ENCODE measurements at regions not wholly inside any gene's neighbourhood (a gene's known extent, or its start where the extent isn't known, plus 50 kb on each side); places are given as distances from the start of the nearest gene placed in this dataset.

DNA sequence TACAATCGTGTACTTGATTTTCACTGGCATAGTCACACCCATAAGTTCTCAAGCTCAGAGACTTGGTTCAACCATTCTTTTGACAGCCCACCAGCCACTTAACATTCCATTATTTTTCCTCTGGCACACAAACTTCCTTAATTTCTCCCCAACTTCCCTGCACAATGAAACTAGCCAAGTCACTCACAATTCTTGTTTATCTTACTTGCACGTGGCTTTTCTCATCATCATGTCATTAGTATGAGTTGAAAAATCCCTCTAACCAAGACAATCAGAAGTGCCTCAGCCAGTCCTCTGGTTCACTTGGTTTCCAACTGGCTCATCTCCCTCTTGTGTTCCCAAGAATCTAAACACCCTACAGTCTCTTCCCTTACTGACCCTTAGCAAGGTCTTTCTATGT, 110.5 kb upstream of the PTPRG start:
- Histone ChIP-seq H3K4me3 (ENCODE audit: low read depth, low read length, poor library complexity, severe bottlenecking) (no peak overlapping the region), H3K4me1 (ENCODE audit: insufficient read depth, low read length, severe bottlenecking) (no peaks in the 10 kb centered on the region), H3K9me3 (ENCODE audit: low read length) (no peaks in the 10 kb centered on the region), H3K36me3 (ENCODE audit: insufficient read depth, low read length) (no peaks in the 10 kb centered on the region), H3K4me2 (ENCODE audit: low read length) (no peak overlapping the region), H3K79me2 (ENCODE audit: insufficient read depth, low read length) (no peaks in the 10 kb centered on the region), H3K9me2 (ENCODE audit: low read depth, low read length) (no peaks in the 10 kb centered on the region), H3F3A (ENCODE audit: insufficient read depth, low read length) (no peaks in the 10 kb centered on the region), H4K20me1 (ENCODE audit: insufficient read depth, low read length) (no peaks in the 10 kb centered on the region), H2AFZ (ENCODE audit: low read length) (no peak overlapping the region), H3K27ac (ENCODE audit: low read depth, low read length, poor library complexity, severe bottlenecking) (no peak overlapping the region), H3K9ac (ENCODE audit: low read length) (no peak overlapping the region), H3K27me3 (ENCODE audit: insufficient read depth, low read length) (no peaks in the 10 kb centered on the region)
- TF ChIP-seq EZH2 (IDR thresholded peaks at IDR 0.05; ENCODE audit: borderline replicate concordance, low read length) = no peak
- TF ChIP-seq, protein P1, sequence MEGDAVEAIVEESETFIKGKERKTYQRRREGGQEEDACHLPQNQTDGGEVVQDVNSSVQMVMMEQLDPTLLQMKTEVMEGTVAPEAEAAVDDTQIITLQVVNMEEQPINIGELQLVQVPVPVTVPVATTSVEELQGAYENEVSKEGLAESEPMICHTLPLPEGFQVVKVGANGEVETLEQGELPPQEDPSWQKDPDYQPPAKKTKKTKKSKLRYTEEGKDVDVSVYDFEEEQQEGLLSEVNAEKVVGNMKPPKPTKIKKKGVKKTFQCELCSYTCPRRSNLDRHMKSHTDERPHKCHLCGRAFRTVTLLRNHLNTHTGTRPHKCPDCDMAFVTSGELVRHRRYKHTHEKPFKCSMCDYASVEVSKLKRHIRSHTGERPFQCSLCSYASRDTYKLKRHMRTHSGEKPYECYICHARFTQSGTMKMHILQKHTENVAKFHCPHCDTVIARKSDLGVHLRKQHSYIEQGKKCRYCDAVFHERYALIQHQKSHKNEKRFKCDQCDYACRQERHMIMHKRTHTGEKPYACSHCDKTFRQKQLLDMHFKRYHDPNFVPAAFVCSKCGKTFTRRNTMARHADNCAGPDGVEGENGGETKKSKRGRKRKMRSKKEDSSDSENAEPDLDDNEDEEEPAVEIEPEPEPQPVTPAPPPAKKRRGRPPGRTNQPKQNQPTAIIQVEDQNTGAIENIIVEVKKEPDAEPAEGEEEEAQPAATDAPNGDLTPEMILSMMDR (IDR thresholded peaks at IDR 0.05; ENCODE audit: low read length) = no peak

DNA sequence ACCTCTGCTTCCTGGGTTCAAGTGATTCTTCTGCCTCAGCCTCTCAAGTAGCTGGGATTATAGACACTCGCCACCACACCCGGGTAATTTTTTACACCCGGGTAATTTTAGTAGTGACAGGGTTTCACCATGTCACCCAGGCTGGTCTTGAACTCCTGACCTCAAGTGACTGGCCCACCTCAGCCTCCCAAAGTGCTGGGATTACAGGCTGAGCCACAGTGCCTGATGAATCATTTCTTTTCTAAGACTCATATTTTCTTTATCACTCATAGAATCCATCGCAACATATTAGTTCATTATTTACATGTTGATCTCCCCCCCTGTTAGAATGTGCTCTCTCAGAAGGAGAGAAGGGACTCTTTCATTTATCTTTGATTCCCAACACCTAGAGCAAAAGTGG, 109.5 kb upstream of the PTPRG start:
- Histone ChIP-seq H3K27ac (ENCODE audit: low read depth, low read length, poor library complexity, severe bottlenecking) (no peak overlapping the region), H3K9me3 (ENCODE audit: low read length) (no peaks in the 10 kb centered on the region), H4K20me1 (ENCODE audit: insufficient read depth, low read length) (no peaks in the 10 kb centered on the region), H3K9ac (ENCODE audit: low read length) (no peak overlapping the region), H3K36me3 (ENCODE audit: insufficient read depth, low read length) (no peaks in the 10 kb centered on the region), H3K27me3 (ENCODE audit: insufficient read depth, low read length) (no peaks in the 10 kb centered on the region), H3K4me3 (ENCODE audit: low read depth, low read length, poor library complexity, severe bottlenecking) (no peak overlapping the region), H3F3A (ENCODE audit: insufficient read depth, low read length) (no peaks in the 10 kb centered on the region), H3K9me2 (ENCODE audit: low read depth, low read length) (no peaks in the 10 kb centered on the region), H3K4me1 (ENCODE audit: insufficient read depth, low read length, severe bottlenecking) (no peaks in the 10 kb centered on the region), H2AFZ (ENCODE audit: low read length) (no peak overlapping the region), H3K4me2 (ENCODE audit: low read length) (no peak overlapping the region), H3K79me2 (ENCODE audit: insufficient read depth, low read length) (no peaks in the 10 kb centered on the region)
- TF ChIP-seq, protein P1 (IDR thresholded peaks at IDR 0.05; ENCODE audit: low read length) = no peak

DNA sequence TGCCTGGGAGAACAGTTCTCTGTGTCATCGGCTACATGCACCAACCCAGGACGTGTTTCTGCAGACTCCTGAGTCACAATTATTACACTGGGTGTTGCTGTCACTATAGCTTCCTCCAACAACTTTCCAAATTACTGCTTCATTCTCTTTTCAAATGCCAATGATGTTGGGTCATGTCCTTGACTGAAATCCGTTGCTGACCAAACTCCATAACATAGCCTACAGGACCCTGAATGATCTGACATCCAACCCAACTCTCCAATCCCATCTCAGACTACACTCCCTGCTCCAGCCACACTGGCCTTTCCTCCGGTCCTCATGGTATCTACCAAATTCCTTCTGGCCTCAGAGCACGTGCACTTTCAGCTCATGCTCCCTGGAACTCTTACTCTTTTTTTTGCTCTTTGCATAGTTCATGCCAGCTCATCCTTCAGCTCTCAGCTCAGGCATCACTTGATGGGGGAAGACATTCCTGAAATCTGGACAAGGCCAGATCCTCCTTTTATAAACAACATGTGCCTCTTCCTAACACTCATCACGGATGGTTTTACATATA, 108.8 kb upstream of the PTPRG start:
- Histone ChIP-seq H3K9ac (ENCODE audit: low read length) (no peak overlapping the region), H3K4me1 (ENCODE audit: insufficient read depth, low read length, severe bottlenecking) (no peaks in the 10 kb centered on the region), H2AFZ (ENCODE audit: low read length) (no peak overlapping the region), H3K79me2 (ENCODE audit: insufficient read depth, low read length) (no peaks in the 10 kb centered on the region), H3K27ac (ENCODE audit: low read depth, low read length, poor library complexity, severe bottlenecking) (no peak overlapping the region), H4K20me1 (ENCODE audit: insufficient read depth, low read length) (no peaks in the 10 kb centered on the region), H3K9me2 (ENCODE audit: low read depth, low read length) (no peaks in the 10 kb centered on the region), H3F3A (ENCODE audit: insufficient read depth, low read length) (no peaks in the 10 kb centered on the region), H3K9me3 (ENCODE audit: low read length) (no peaks in the 10 kb centered on the region), H3K36me3 (ENCODE audit: insufficient read depth, low read length) (no peaks in the 10 kb centered on the region), H3K4me2 (ENCODE audit: low read length) (no peak overlapping the region), H3K27me3 (ENCODE audit: insufficient read depth, low read length) (no peaks in the 10 kb centered on the region), H3K4me3 (ENCODE audit: low read depth, low read length, poor library complexity, severe bottlenecking) (no peak overlapping the region)
- TF ChIP-seq, protein P1 (IDR thresholded peaks at IDR 0.05; ENCODE audit: low read length) = no peak
- no peak for TF ChIP-seq EZH2 (IDR thresholded peaks at IDR 0.05; ENCODE audit: borderline replicate concordance, low read length)

Measured in OCI-LY1 (cell line).